GM21825 (cell line): ENCODE measurements at regions not wholly inside any gene's neighbourhood (a gene's known extent, or its start where the extent isn't known, plus 50 kb on each side); places are given as distances from the start of the nearest gene placed in this dataset.
"Not testable (repeated sequence)": the region's sequence is repeated elsewhere in the genome, so short reads cannot be mapped to it uniquely, and the experiment has no call there.

Experiments
- ATAC-seq: cut with Tn5 transposase; IDR thresholded peaks from one replicate; pipeline ENCODE4 v1.9.1; 2021; ENCODE audit warnings: mild to moderate bottlenecking, moderate library complexity; ENCODE audit not compliant: unreplicated experiment

GRCh38 chr22:49391436-49391835, 436.2 kb downstream of the BRD1 start:
- no peak for ATAC-seq

GRCh38 chr22:49390954-49391353, 436.7 kb downstream of the BRD1 start:
- no peak for ATAC-seq

GRCh38 chr22:49383909-49384308, 443.8 kb downstream of the BRD1 start:
- ATAC-seq = not testable (repeated sequence)

- no peak for ATAC-seq
These were observed 445.3 kb downstream of the BRD1 start for GRCh38 chr22:49382451-49382735.

GRCh38 chr22:49381595-49382450, 445.9 kb downstream of the BRD1 start:
- no peak for ATAC-seq

- no peak for ATAC-seq
These were observed 446.9 kb downstream of the BRD1 start for GRCh38 chr22:49380828-49381114.

GRCh38 chr22:49380095-49380827, 447.4 kb downstream of the BRD1 start:
- ATAC-seq = no peak

GRCh38 chr22:49377306-49377705, 450.4 kb downstream of the BRD1 start:
- ATAC-seq = no peak

- ATAC-seq = no peak
These were observed 453.9 kb downstream of the BRD1 start for GRCh38 chr22:49373801-49374226.

- no peak for ATAC-seq
These were observed 454.4 kb downstream of the BRD1 start for GRCh38 chr22:49373289-49373666.

GRCh38 chr22:49372530-49373288, 455.0 kb downstream of the BRD1 start:
- no peak for ATAC-seq

GRCh38 chr22:49372111-49372529, 455.6 kb downstream of the BRD1 start:
- ATAC-seq = no peak

- ATAC-seq = no peak
These were observed 456.2 kb downstream of the BRD1 start for GRCh38 chr22:49371325-49372110.

GRCh38 chr22:49370627-49371301, 456.9 kb downstream of the BRD1 start:
- ATAC-seq = no peak

GRCh38 chr22:49369726-49370626, 457.7 kb downstream of the BRD1 start:
- no peak for ATAC-seq

GRCh38 chr22:49368976-49369725, 458.5 kb downstream of the BRD1 start:
- no peak for ATAC-seq

GRCh38 chr22:49368221-49368975, 459.3 kb downstream of the BRD1 start:
- no peak for ATAC-seq
